HCT116 (cell line): ENCODE measurements at regions not wholly inside any gene's neighbourhood (a gene's known extent, or its start where the extent isn't known, plus 50 kb on each side); places are given as distances from the start of the nearest gene placed in this dataset.

Experiments
- ATAC-seq: fragments of 200-7000 bp; cut with Tn5 transposase; 2 replicates; pipeline ENCODE4 v1.9.1; 2020; ENCODE audit warnings: mild to moderate bottlenecking, moderate library complexity
- BruUV-seq: library from RNA; stranded (reverse); fragments of 400-500 nt; replicated peaks from 2 replicates; lab custom pipeline; 2021; lab: Mats Ljungman, UMichigan
- CTCF ChIA-PET: fragments of 300-600 bp; sonication (Branson Sonifier 250); formaldehyde crosslinking; loops from one replicate; lab custom pipeline; 2021; ENCODE audit warnings: antibody characterized with exemption; lab: Charles Lee
- POLR2A ChIA-PET: fragments of 300-600, 350-600 bp; sonication (Branson Sonifier 250); formaldehyde crosslinking; loops from one replicate; lab custom pipeline; 2021; ENCODE audit warnings: antibody characterized with exemption; lab: Charles Lee
- RAD21 ChIA-PET, 2 experiments: fragments of 300-600 bp; sonication (Branson Sonifier 250); formaldehyde crosslinking; loops; one replicate each; lab custom pipeline; 2023; ENCODE audit warnings: low total read pairs in 2 of 2; ENCODE audit not compliant: uncharacterized antibody in 2 of 2, unreplicated experiment in 2 of 2, low non-redundant PET in 1 of 2; lab: Charles Lee
- DNase-seq: peaks from one replicate; pipeline ENCODE4 v3.0.0-alpha.2; 2010; ENCODE audit warnings: low read depth, low spot score
- H2AFZ ChIP-seq: fragments of 200-600 bp; shearing (Covaris generic), sonication (generic); 2 replicates; pipeline ENCODE4 v1.6.1; 2017; ENCODE audit warnings: low read depth, mixed run types, mixed read lengths, antibody characterized with exemption, low read length; ENCODE audit not compliant: poor library complexity, severe bottlenecking
- H3K27ac ChIP-seq: 2 replicates; pipeline ENCODE4 v1.5.1; 2012; ENCODE audit warnings: low read depth, low read length
- H3K27me3 ChIP-seq: fragments of 200-600 bp; sonication (generic); 2 replicates; pipeline ENCODE4 v1.6.1; 2016; ENCODE audit warnings: mixed run types, low read length, mixed read lengths; ENCODE audit not compliant: insufficient read depth
- H3K36me3 ChIP-seq, 2 experiments: fragments of 200-500 bp in 1 of 2; fragments of 200-600 bp in 1 of 2; sonication (Bioruptor generic) in 1 of 2; sonication (generic) in 1 of 2; 2 replicates each; pipeline versions ENCODE4 v1.5.1 to v1.6.1; 2014 to 2016; ENCODE audit warnings: low read length in 2 of 2, inconsistent platforms in 1 of 2, mixed read lengths in 1 of 2, mixed run types in 1 of 2; ENCODE audit not compliant: insufficient read depth in 2 of 2, control insufficient read depth in 1 of 2
- H3K4me1 ChIP-seq, 2 experiments: fragments of 200-600 bp in 1 of 2; sonication (generic) in 1 of 2; 2 replicates each; pipeline versions ENCODE4 v1.5.1 to v1.6.1; 2012 to 2017; ENCODE audit warnings: low read length in 2 of 2, inconsistent platforms in 1 of 2, mild to moderate bottlenecking in 1 of 2, mixed read lengths in 1 of 2, mixed run types in 1 of 2, moderate library complexity in 1 of 2; ENCODE audit not compliant: insufficient read depth in 2 of 2, control insufficient read depth in 1 of 2
- H3K4me2 ChIP-seq: fragments of 200-600 bp; sonication (generic); 2 replicates; pipeline ENCODE4 v1.6.1; 2017; ENCODE audit warnings: mixed run types, low read length, mixed read lengths
- H3K4me3 ChIP-seq, 2 experiments: fragments of 200-600 bp in 1 of 2; sonication (generic) in 1 of 2; replicated peaks in 1 of 2; 2 replicates each; pipeline ENCODE4 v1.5.1; 2011 to 2016; ENCODE audit warnings: low read length in 2 of 2, control low read depth in 1 of 2, low read depth in 1 of 2, mild to moderate bottlenecking in 1 of 2, mixed read lengths in 1 of 2, mixed run types in 1 of 2
- H3K79me2 ChIP-seq: fragments of 200-600 bp; sonication (generic); 2 replicates; pipeline ENCODE4 v1.6.1; 2017; ENCODE audit warnings: mild to moderate bottlenecking, mixed run types, low read length, moderate library complexity, mixed read lengths; ENCODE audit not compliant: insufficient read depth
- H3K9ac ChIP-seq: fragments of 200-600 bp; sonication (generic); 2 replicates; pipeline ENCODE4 v1.6.1; 2016; ENCODE audit warnings: low read length, mixed read lengths
- H3K9me2 ChIP-seq: fragments of 200-600 bp; sonication (generic), shearing (Covaris generic); 2 replicates; pipeline ENCODE4 v1.6.1; 2017; ENCODE audit warnings: mixed run types, mild to moderate bottlenecking, moderate library complexity; ENCODE audit not compliant: insufficient read depth
- H3K9me3 ChIP-seq, 2 experiments: fragments of 200-500 bp in 1 of 2; fragments of 200-600 bp in 1 of 2; sonication (Bioruptor generic) in 1 of 2; sonication (generic) in 1 of 2; 2 replicates each; pipeline ENCODE4 v1.6.1; 2014 to 2017; ENCODE audit warnings: low read length in 2 of 2, mixed read lengths in 2 of 2, inconsistent platforms in 1 of 2, low read depth in 1 of 2, mild to moderate bottlenecking in 1 of 2, mixed run types in 1 of 2, moderate library complexity in 1 of 2; ENCODE audit not compliant: control insufficient read depth in 1 of 2, insufficient read depth in 1 of 2
- H4K20me1 ChIP-seq: fragments of 200-600 bp; sonication (generic), shearing (Covaris generic); 2 replicates; pipeline ENCODE4 v1.6.1; 2017; ENCODE audit warnings: mixed run types, mild to moderate bottlenecking, moderate library complexity; ENCODE audit not compliant: insufficient read depth
- CBX3 ChIP-seq: IDR thresholded peaks from 2 replicates; pipeline ENCODE4 v1.6.1; 2012; ENCODE audit warnings: low read depth
- ELF1 ChIP-seq: IDR thresholded peaks from 2 replicates; pipeline ENCODE4 v1.6.1; 2012; ENCODE audit warnings: low read depth, borderline replicate concordance
- EZH2phosphoT487 ChIP-seq: fragments of 200-600 bp; IDR thresholded peaks from 2 replicates; pipeline ENCODE4 v1.6.1; 2018; ENCODE audit warnings: antibody characterized with exemption, borderline replicate concordance
- FOSL1 ChIP-seq: IDR thresholded peaks from 2 replicates; pipeline ENCODE4 v1.6.1; 2012; ENCODE audit warnings: low read depth
- MAX ChIP-seq: IDR thresholded peaks from 2 replicates; pipeline ENCODE4 v1.6.1; 2012
- POLR2A ChIP-seq: IDR thresholded peaks from 2 replicates; pipeline ENCODE4 v1.7.0; 2011; ENCODE audit warnings: borderline replicate concordance; ENCODE audit not compliant: insufficient read depth, insufficient read length; ENCODE audit errors: extremely low read depth
- RAD21 ChIP-seq: IDR thresholded peaks from 2 replicates; pipeline ENCODE4 v1.6.1; 2012; ENCODE audit warnings: low read depth, mild to moderate bottlenecking
- SRF ChIP-seq: IDR thresholded peaks from 2 replicates; pipeline ENCODE4 v1.6.1; 2012; ENCODE audit warnings: low read depth
- YY1 ChIP-seq: IDR thresholded peaks from 2 replicates; pipeline ENCODE4 v1.6.1; 2011; ENCODE audit warnings: low read length, low read depth, moderate library complexity, mild to moderate bottlenecking; ENCODE audit not compliant: insufficient replicate concordance; ENCODE audit errors: extremely low read depth
- ZBTB33 ChIP-seq: IDR thresholded peaks from 2 replicates; pipeline ENCODE4 v1.6.1; 2011; ENCODE audit warnings: mild to moderate bottlenecking, low read length, moderate library complexity; ENCODE audit not compliant: insufficient replicate concordance; ENCODE audit errors: extremely low read depth
- ZFX ChIP-seq: fragments of 450-650 bp; IDR thresholded peaks from 2 replicates; pipeline ENCODE4 v1.6.1; 2017
- ZNF274 ChIP-seq: fragments of 200-500 bp; sonication (Bioruptor generic); IDR thresholded peaks from 2 replicates; pipeline ENCODE4 v1.6.1; 2014; ENCODE audit warnings: mild to moderate bottlenecking, low read depth, low read length, inconsistent platforms
- intact Hi-C: fragments of 100-400 bp; cut with micrococcal nuclease; formaldehyde crosslinking; loops from 2 replicates; pipeline ENCODE4 v1.10.0; 2022
- TF ChIP-seq, protein P1 (sequence below): IDR thresholded peaks from 2 replicates; pipeline ENCODE4 v1.6.1; 2012; ENCODE audit warnings: low read depth
- TF ChIP-seq, protein P2 (sequence below), 3 experiments: fragments of 200-600 bp in 1 of 3; sonication (generic) in 1 of 3; IDR thresholded peaks in 2 of 3; conservative IDR thresholded peaks in 1 of 3; 2 replicates each; pipeline ENCODE4 v1.5.1; 2012 to 2017; ENCODE audit warnings: low read depth in 2 of 3, low read length in 2 of 3, antibody characterized with exemption in 1 of 3, borderline replicate concordance in 1 of 3, control low read depth in 1 of 3, mild to moderate bottlenecking in 1 of 3, mixed read lengths in 1 of 3, mixed run types in 1 of 3, moderate library complexity in 1 of 3; ENCODE audit not compliant: insufficient read depth in 1 of 3

DNA sequence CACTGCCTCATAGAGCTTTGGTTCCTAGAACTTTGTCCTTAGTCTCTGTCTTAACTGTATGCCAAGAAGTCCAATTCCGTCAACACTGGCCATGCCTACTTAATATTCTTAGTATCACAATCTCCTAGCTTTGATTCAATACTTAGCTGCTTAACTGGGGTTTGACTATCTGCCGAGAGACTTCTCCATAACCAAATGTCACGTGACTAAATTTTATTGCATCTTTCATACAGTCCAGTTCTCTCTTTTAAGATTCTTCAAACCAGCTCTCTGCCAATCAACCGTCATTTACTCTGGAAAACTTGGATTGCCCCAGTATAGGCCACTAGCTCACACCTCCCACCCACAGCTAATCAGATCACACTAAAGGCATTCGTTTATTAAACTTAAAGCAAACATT lies 122.8 kb downstream of the ATXN7L3B start:
- Histone ChIP-seq H3K4me2 (no peak overlapping the region), H3K4me3 (no peak overlapping the region), H3K27me3 (no peaks in the 10 kb centered on the region), H3K9ac (no peak overlapping the region), H2AFZ (no peak overlapping the region), H4K20me1 (no peaks in the 10 kb centered on the region), H3K9me2 (no peaks in the 10 kb centered on the region), H3K27ac (no peak overlapping the region), H3K4me1 (no peaks in the 10 kb centered on the region), H3K79me2 (no peaks in the 10 kb centered on the region), H3K9me3 (no peaks in the 10 kb centered on the region), H3K36me3 (no peaks in the 10 kb centered on the region)
- TF ChIP-seq FOSL1, result no peak
- no peak for TF ChIP-seq MAX
- TF ChIP-seq SRF, result no peak
- no peak for TF ChIP-seq ELF1
- no peak for TF ChIP-seq ZBTB33
- TF ChIP-seq YY1, result no peak
- no peak for TF ChIP-seq CBX3
- TF ChIP-seq, protein P1, sequence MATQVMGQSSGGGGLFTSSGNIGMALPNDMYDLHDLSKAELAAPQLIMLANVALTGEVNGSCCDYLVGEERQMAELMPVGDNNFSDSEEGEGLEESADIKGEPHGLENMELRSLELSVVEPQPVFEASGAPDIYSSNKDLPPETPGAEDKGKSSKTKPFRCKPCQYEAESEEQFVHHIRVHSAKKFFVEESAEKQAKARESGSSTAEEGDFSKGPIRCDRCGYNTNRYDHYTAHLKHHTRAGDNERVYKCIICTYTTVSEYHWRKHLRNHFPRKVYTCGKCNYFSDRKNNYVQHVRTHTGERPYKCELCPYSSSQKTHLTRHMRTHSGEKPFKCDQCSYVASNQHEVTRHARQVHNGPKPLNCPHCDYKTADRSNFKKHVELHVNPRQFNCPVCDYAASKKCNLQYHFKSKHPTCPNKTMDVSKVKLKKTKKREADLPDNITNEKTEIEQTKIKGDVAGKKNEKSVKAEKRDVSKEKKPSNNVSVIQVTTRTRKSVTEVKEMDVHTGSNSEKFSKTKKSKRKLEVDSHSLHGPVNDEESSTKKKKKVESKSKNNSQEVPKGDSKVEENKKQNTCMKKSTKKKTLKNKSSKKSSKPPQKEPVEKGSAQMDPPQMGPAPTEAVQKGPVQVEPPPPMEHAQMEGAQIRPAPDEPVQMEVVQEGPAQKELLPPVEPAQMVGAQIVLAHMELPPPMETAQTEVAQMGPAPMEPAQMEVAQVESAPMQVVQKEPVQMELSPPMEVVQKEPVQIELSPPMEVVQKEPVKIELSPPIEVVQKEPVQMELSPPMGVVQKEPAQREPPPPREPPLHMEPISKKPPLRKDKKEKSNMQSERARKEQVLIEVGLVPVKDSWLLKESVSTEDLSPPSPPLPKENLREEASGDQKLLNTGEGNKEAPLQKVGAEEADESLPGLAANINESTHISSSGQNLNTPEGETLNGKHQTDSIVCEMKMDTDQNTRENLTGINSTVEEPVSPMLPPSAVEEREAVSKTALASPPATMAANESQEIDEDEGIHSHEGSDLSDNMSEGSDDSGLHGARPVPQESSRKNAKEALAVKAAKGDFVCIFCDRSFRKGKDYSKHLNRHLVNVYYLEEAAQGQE, result no peak
- no peak for TF ChIP-seq ZNF274
- TF ChIP-seq, protein P2, sequence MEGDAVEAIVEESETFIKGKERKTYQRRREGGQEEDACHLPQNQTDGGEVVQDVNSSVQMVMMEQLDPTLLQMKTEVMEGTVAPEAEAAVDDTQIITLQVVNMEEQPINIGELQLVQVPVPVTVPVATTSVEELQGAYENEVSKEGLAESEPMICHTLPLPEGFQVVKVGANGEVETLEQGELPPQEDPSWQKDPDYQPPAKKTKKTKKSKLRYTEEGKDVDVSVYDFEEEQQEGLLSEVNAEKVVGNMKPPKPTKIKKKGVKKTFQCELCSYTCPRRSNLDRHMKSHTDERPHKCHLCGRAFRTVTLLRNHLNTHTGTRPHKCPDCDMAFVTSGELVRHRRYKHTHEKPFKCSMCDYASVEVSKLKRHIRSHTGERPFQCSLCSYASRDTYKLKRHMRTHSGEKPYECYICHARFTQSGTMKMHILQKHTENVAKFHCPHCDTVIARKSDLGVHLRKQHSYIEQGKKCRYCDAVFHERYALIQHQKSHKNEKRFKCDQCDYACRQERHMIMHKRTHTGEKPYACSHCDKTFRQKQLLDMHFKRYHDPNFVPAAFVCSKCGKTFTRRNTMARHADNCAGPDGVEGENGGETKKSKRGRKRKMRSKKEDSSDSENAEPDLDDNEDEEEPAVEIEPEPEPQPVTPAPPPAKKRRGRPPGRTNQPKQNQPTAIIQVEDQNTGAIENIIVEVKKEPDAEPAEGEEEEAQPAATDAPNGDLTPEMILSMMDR (IDR thresholded peaks at IDR 0.05 in 2 of 3, conservative IDR thresholded peaks at IDR 0.05 in 1 of 3; ENCODE audit: borderline replicate concordance in 1 of 3, insufficient read depth in 1 of 3, low read depth in 2 of 3, low read length in 2 of 3), result no peak
- no peak for TF ChIP-seq POLR2A
- no peak for TF ChIP-seq EZH2phosphoT487
- no peak for TF ChIP-seq ZFX
- TF ChIP-seq RAD21, result no peak
- no peak for DNase-seq
- intact Hi-C loops, result no loop called here
- BruUV-seq, result no TSS peak
- CTCF ChIA-PET, result interaction anchor here (1.4 kb wide), 1 partner anchor 13 kb away, joined by 3 read pairs; no protein-coding TSS in a partner anchor
- no peak for ATAC-seq
- RAD21 ChIA-PET, result no interaction called here
- POLR2A ChIA-PET, result no interaction called here
